HCT116 (cell line): ENCODE measurements at regions not wholly inside any gene's neighbourhood (a gene's known extent, or its start where the extent isn't known, plus 50 kb on each side); places are given as distances from the start of the nearest gene placed in this dataset.

Experiments
- CTCF ChIP-seq, 3 experiments: fragments of 200-600 bp in 1 of 3; sonication (generic) in 1 of 3; IDR thresholded peaks in 2 of 3; conservative IDR thresholded peaks in 1 of 3; 2 replicates each; pipeline ENCODE4 v1.5.1; 2012 to 2017; ENCODE audit warnings: low read depth in 2 of 3, low read length in 2 of 3, antibody characterized with exemption in 1 of 3, borderline replicate concordance in 1 of 3, control low read depth in 1 of 3, mild to moderate bottlenecking in 1 of 3, mixed read lengths in 1 of 3, mixed run types in 1 of 3, moderate library complexity in 1 of 3; ENCODE audit not compliant: insufficient read depth in 1 of 3
- POLR2A ChIP-seq: IDR thresholded peaks from 2 replicates; pipeline ENCODE4 v1.7.0; 2011; ENCODE audit warnings: borderline replicate concordance; ENCODE audit not compliant: insufficient read depth, insufficient read length; ENCODE audit errors: extremely low read depth
- SP1 ChIP-seq: IDR thresholded peaks from 2 replicates; pipeline ENCODE4 v1.6.1; 2012; ENCODE audit warnings: low read depth

DNA sequence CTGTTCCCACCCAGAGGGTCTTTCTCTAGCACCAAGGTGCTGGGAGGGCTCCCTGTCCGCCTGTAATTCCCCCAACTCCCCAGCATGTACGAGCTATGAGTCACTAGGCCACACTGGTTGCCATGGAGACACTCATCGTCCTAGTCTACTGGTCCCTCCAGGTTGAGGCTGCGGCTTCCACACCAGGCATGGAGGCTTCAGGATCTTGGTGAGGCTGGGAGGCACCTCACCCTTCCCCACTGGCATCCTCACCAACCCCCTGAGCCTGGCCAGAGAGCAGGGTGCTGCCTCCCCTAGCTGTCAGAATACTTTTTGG, 75.6 kb upstream of the KAZN start:
- TF ChIP-seq CTCF (IDR thresholded peaks at IDR 0.05 in 2 of 3, conservative IDR thresholded peaks at IDR 0.05 in 1 of 3; ENCODE audit: borderline replicate concordance in 1 of 3, insufficient read depth in 1 of 3, low read depth in 2 of 3, low read length in 2 of 3) (no peak), SP1 (no peak), POLR2A (no peak)
